ENCODE measurements at regions not wholly inside any gene's neighbourhood (a gene's known extent, or its start where the extent isn't known, plus 50 kb on each side); places are given as distances from the start of the nearest gene placed in this dataset.

GRCh38 chr12:4106621-4107020, 166.9 kb upstream of the CCND2 start:
- DNase-seq (ENCODE audit: extremely low read depth, low read depth) = no peak

GRCh38 chr12:4104722-4105244, 168.8 kb upstream of the CCND2 start:
- TF ChIP-seq CTCF (IDR thresholded peaks at IDR 0.05; ENCODE audit: low read depth, low read length) = no peak
- no peak for DNase-seq (ENCODE audit: extremely low read depth, low read depth)

More at GRCh38 chr12:4106621-4107020, 166.9 kb upstream of the CCND2 start:
- TF ChIP-seq CTCF (IDR thresholded peaks at IDR 0.05; ENCODE audit: low read depth, low read length) = no peak

- TF ChIP-seq CTCF (IDR thresholded peaks at IDR 0.05; ENCODE audit: low read depth, low read length) = no peak
- DNase-seq (ENCODE audit: extremely low read depth, low read depth) = no peak
Measured at GRCh38 chr12:4099276-4099675, 174.3 kb upstream of the CCND2 start.

- DNase-seq (ENCODE audit: extremely low read depth, low read depth) = no peak
Measured at GRCh38 chr12:4091016-4091743, 182.4 kb upstream of the CCND2 start.

GRCh38 chr12:4089956-4090355, 183.6 kb upstream of the CCND2 start:
- DNase-seq (ENCODE audit: extremely low read depth, low read depth) = no peak
- TF ChIP-seq CTCF (IDR thresholded peaks at IDR 0.05; ENCODE audit: low read depth, low read length) = no peak

More at GRCh38 chr12:4091016-4091743, 182.4 kb upstream of the CCND2 start:
- TF ChIP-seq CTCF (IDR thresholded peaks at IDR 0.05; ENCODE audit: low read depth, low read length) = no peak

GRCh38 chr12:4089121-4089606, 184.4 kb upstream of the CCND2 start:
- no peak for TF ChIP-seq CTCF (IDR thresholded peaks at IDR 0.05; ENCODE audit: low read depth, low read length)
- no peak for DNase-seq (ENCODE audit: extremely low read depth, low read depth)

GRCh38 chr12:4088451-4088850, 185.1 kb upstream of the CCND2 start:
- no peak for TF ChIP-seq CTCF (IDR thresholded peaks at IDR 0.05; ENCODE audit: low read depth, low read length)
- no peak for DNase-seq (ENCODE audit: extremely low read depth, low read depth)

All from AG09319 (cell line).